HCT116 (cell line): ENCODE measurements at regions not wholly inside any gene's neighbourhood (a gene's known extent, or its start where the extent isn't known, plus 50 kb on each side); places are given as distances from the start of the nearest gene placed in this dataset.

ENCODE experiments used
- ATAC-seq: fragments of 200-7000 bp; cut with Tn5 transposase; 2 replicates; pipeline ENCODE4 v1.9.1; 2020; ENCODE audit warnings: mild to moderate bottlenecking, moderate library complexity
- BruUV-seq: library from RNA; stranded (reverse); fragments of 400-500 nt; replicated peaks from 2 replicates; lab custom pipeline; 2021; lab: Mats Ljungman, UMichigan
- CTCF ChIA-PET: fragments of 300-600 bp; sonication (Branson Sonifier 250); formaldehyde crosslinking; loops from one replicate; lab custom pipeline; 2021; ENCODE audit warnings: antibody characterized with exemption; lab: Charles Lee
- POLR2A ChIA-PET: fragments of 300-600, 350-600 bp; sonication (Branson Sonifier 250); formaldehyde crosslinking; loops from one replicate; lab custom pipeline; 2021; ENCODE audit warnings: antibody characterized with exemption; lab: Charles Lee
- RAD21 ChIA-PET, 2 experiments: fragments of 300-600 bp; sonication (Branson Sonifier 250); formaldehyde crosslinking; loops; one replicate each; lab custom pipeline; 2023; ENCODE audit warnings: low total read pairs in 2 of 2; ENCODE audit not compliant: uncharacterized antibody in 2 of 2, unreplicated experiment in 2 of 2, low non-redundant PET in 1 of 2; lab: Charles Lee
- DNase-seq: peaks from one replicate; pipeline ENCODE4 v3.0.0-alpha.2; 2010; ENCODE audit warnings: low read depth, low spot score
- H2AFZ ChIP-seq: fragments of 200-600 bp; shearing (Covaris generic), sonication (generic); 2 replicates; pipeline ENCODE4 v1.6.1; 2017; ENCODE audit warnings: low read depth, mixed run types, mixed read lengths, antibody characterized with exemption, low read length; ENCODE audit not compliant: poor library complexity, severe bottlenecking
- H3K27ac ChIP-seq: 2 replicates; pipeline ENCODE4 v1.5.1; 2012; ENCODE audit warnings: low read depth, low read length
- H3K27me3 ChIP-seq: fragments of 200-600 bp; sonication (generic); 2 replicates; pipeline ENCODE4 v1.6.1; 2016; ENCODE audit warnings: mixed run types, low read length, mixed read lengths; ENCODE audit not compliant: insufficient read depth
- H3K36me3 ChIP-seq, 2 experiments: fragments of 200-500 bp in 1 of 2; fragments of 200-600 bp in 1 of 2; sonication (Bioruptor generic) in 1 of 2; sonication (generic) in 1 of 2; 2 replicates each; pipeline versions ENCODE4 v1.5.1 to v1.6.1; 2014 to 2016; ENCODE audit warnings: low read length in 2 of 2, inconsistent platforms in 1 of 2, mixed read lengths in 1 of 2, mixed run types in 1 of 2; ENCODE audit not compliant: insufficient read depth in 2 of 2, control insufficient read depth in 1 of 2
- H3K4me1 ChIP-seq, 2 experiments: fragments of 200-600 bp in 1 of 2; sonication (generic) in 1 of 2; 2 replicates each; pipeline versions ENCODE4 v1.5.1 to v1.6.1; 2012 to 2017; ENCODE audit warnings: low read length in 2 of 2, inconsistent platforms in 1 of 2, mild to moderate bottlenecking in 1 of 2, mixed read lengths in 1 of 2, mixed run types in 1 of 2, moderate library complexity in 1 of 2; ENCODE audit not compliant: insufficient read depth in 2 of 2, control insufficient read depth in 1 of 2
- H3K4me2 ChIP-seq: fragments of 200-600 bp; sonication (generic); 2 replicates; pipeline ENCODE4 v1.6.1; 2017; ENCODE audit warnings: mixed run types, low read length, mixed read lengths
- H3K4me3 ChIP-seq, 2 experiments: fragments of 200-600 bp in 1 of 2; sonication (generic) in 1 of 2; replicated peaks in 1 of 2; 2 replicates each; pipeline ENCODE4 v1.5.1; 2011 to 2016; ENCODE audit warnings: low read length in 2 of 2, control low read depth in 1 of 2, low read depth in 1 of 2, mild to moderate bottlenecking in 1 of 2, mixed read lengths in 1 of 2, mixed run types in 1 of 2
- H3K79me2 ChIP-seq: fragments of 200-600 bp; sonication (generic); 2 replicates; pipeline ENCODE4 v1.6.1; 2017; ENCODE audit warnings: mild to moderate bottlenecking, mixed run types, low read length, moderate library complexity, mixed read lengths; ENCODE audit not compliant: insufficient read depth
- H3K9ac ChIP-seq: fragments of 200-600 bp; sonication (generic); 2 replicates; pipeline ENCODE4 v1.6.1; 2016; ENCODE audit warnings: low read length, mixed read lengths
- H3K9me2 ChIP-seq: fragments of 200-600 bp; sonication (generic), shearing (Covaris generic); 2 replicates; pipeline ENCODE4 v1.6.1; 2017; ENCODE audit warnings: mixed run types, mild to moderate bottlenecking, moderate library complexity; ENCODE audit not compliant: insufficient read depth
- H3K9me3 ChIP-seq, 2 experiments: fragments of 200-500 bp in 1 of 2; fragments of 200-600 bp in 1 of 2; sonication (Bioruptor generic) in 1 of 2; sonication (generic) in 1 of 2; 2 replicates each; pipeline ENCODE4 v1.6.1; 2014 to 2017; ENCODE audit warnings: low read length in 2 of 2, mixed read lengths in 2 of 2, inconsistent platforms in 1 of 2, low read depth in 1 of 2, mild to moderate bottlenecking in 1 of 2, mixed run types in 1 of 2, moderate library complexity in 1 of 2; ENCODE audit not compliant: control insufficient read depth in 1 of 2, insufficient read depth in 1 of 2
- H4K20me1 ChIP-seq: fragments of 200-600 bp; sonication (generic), shearing (Covaris generic); 2 replicates; pipeline ENCODE4 v1.6.1; 2017; ENCODE audit warnings: mixed run types, mild to moderate bottlenecking, moderate library complexity; ENCODE audit not compliant: insufficient read depth
- ATF3 ChIP-seq: IDR thresholded peaks from 2 replicates; pipeline ENCODE4 v1.6.1; 2012
- CBX3 ChIP-seq: IDR thresholded peaks from 2 replicates; pipeline ENCODE4 v1.6.1; 2012; ENCODE audit warnings: low read depth
- CEBPB ChIP-seq: IDR thresholded peaks from 2 replicates; pipeline ENCODE4 v1.6.1; 2012; ENCODE audit warnings: low read depth
- CTCF ChIP-seq, 3 experiments: fragments of 200-600 bp in 1 of 3; sonication (generic) in 1 of 3; IDR thresholded peaks in 2 of 3; conservative IDR thresholded peaks in 1 of 3; 2 replicates each; pipeline ENCODE4 v1.5.1; 2012 to 2017; ENCODE audit warnings: low read depth in 2 of 3, low read length in 2 of 3, antibody characterized with exemption in 1 of 3, borderline replicate concordance in 1 of 3, control low read depth in 1 of 3, mild to moderate bottlenecking in 1 of 3, mixed read lengths in 1 of 3, mixed run types in 1 of 3, moderate library complexity in 1 of 3; ENCODE audit not compliant: insufficient read depth in 1 of 3
- EZH2phosphoT487 ChIP-seq: fragments of 200-600 bp; IDR thresholded peaks from 2 replicates; pipeline ENCODE4 v1.6.1; 2018; ENCODE audit warnings: antibody characterized with exemption, borderline replicate concordance
- MAX ChIP-seq: IDR thresholded peaks from 2 replicates; pipeline ENCODE4 v1.6.1; 2012
- POLR2A ChIP-seq: IDR thresholded peaks from 2 replicates; pipeline ENCODE4 v1.7.0; 2011; ENCODE audit warnings: borderline replicate concordance; ENCODE audit not compliant: insufficient read depth, insufficient read length; ENCODE audit errors: extremely low read depth
- POLR2AphosphoS5 ChIP-seq: IDR thresholded peaks from 2 replicates; pipeline ENCODE4 v1.6.1; 2011; ENCODE audit warnings: mild to moderate bottlenecking, low read depth, low read length, moderate library complexity
- RAD21 ChIP-seq: IDR thresholded peaks from 2 replicates; pipeline ENCODE4 v1.6.1; 2012; ENCODE audit warnings: low read depth, mild to moderate bottlenecking
- SIN3A ChIP-seq: IDR thresholded peaks from 2 replicates; pipeline ENCODE4 v1.6.1; 2012; ENCODE audit warnings: low read depth
- SP1 ChIP-seq: IDR thresholded peaks from 2 replicates; pipeline ENCODE4 v1.6.1; 2012; ENCODE audit warnings: low read depth
- SRF ChIP-seq: IDR thresholded peaks from 2 replicates; pipeline ENCODE4 v1.6.1; 2012; ENCODE audit warnings: low read depth
- YY1 ChIP-seq: IDR thresholded peaks from 2 replicates; pipeline ENCODE4 v1.6.1; 2011; ENCODE audit warnings: low read length, low read depth, moderate library complexity, mild to moderate bottlenecking; ENCODE audit not compliant: insufficient replicate concordance; ENCODE audit errors: extremely low read depth
- ZFX ChIP-seq: fragments of 450-650 bp; IDR thresholded peaks from 2 replicates; pipeline ENCODE4 v1.6.1; 2017
- intact Hi-C: fragments of 100-400 bp; cut with micrococcal nuclease; formaldehyde crosslinking; loops from 2 replicates; pipeline ENCODE4 v1.10.0; 2022

DNA sequence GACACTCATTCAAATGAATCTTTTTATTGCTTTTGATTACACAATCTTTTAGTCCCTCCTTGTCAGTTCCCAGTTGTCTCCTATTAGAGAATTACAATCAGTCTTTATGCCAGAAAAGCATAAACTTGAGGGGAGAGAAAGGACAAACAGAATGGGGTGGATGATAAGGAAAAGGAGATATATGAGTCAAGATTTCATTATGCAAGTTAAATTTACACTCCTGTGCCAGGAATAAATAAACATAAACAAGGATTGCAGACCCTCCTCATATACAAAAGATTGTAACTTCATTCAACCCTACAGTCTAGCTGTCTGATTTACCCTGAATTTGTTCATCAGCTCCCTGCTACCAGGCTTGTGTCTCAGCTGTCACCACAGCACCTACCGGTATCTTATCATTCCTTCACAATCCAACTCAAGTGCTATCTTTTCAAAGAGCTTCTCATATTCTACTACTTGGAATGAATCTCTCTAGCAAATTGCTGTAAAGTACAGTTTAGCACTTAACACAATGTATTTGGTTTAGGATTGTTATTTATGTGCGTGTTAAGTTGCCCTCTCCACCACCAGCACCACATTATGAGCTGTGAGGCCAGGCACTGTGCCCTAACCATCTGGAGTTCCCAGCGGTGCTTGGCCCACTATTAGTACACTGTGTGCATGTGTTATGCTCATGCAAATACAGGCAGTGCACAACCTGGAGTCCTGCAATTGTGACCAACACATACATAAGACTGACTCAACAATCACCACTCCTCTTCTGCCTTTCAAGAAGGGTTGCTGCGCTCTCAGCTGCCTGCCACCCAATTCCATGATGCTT, 504.1 kb downstream of the TBL1XR1 start:
- no TSS peak for BruUV-seq
- Histone ChIP-seq H3K27ac (no peak overlapping the region), H3K9me3 (no peaks in the 10 kb centered on the region), H3K79me2 (no peaks in the 10 kb centered on the region), H3K4me1 (no peaks in the 10 kb centered on the region), H2AFZ (no peak overlapping the region), H3K4me2 (no peak overlapping the region), H3K4me3 (no peak overlapping the region), H3K9me2 (no peaks in the 10 kb centered on the region)
- no peak for DNase-seq
- intact Hi-C loops = no loop called here
- POLR2A ChIA-PET = no interaction called here
- no peak for TF ChIP-seq SP1
- no peak for TF ChIP-seq POLR2AphosphoS5
- no peak for TF ChIP-seq ZFX
- TF ChIP-seq ATF3 = no peak
- TF ChIP-seq YY1 = no peak
- TF ChIP-seq POLR2A = no peak
- no peak for TF ChIP-seq EZH2phosphoT487
- no peak for TF ChIP-seq RAD21
- no peak for TF ChIP-seq SRF
- TF ChIP-seq CTCF (IDR thresholded peaks at IDR 0.05 in 2 of 3, conservative IDR thresholded peaks at IDR 0.05 in 1 of 3; ENCODE audit: borderline replicate concordance in 1 of 3, insufficient read depth in 1 of 3, low read depth in 2 of 3, low read length in 2 of 3) = no peak
- TF ChIP-seq SIN3A = no peak
- TF ChIP-seq MAX = no peak
- TF ChIP-seq CEBPB = no peak
- TF ChIP-seq CBX3 = no peak
- TF ChIP-seq, all 23 proteins: peak for 0
- H3K36me3 ChIP-seq = no peaks in the 10 kb centered on the region
- no peak for ATAC-seq
- RAD21 ChIA-PET = no interaction called here
- H3K9ac ChIP-seq = no peak overlapping the region
- H4K20me1 ChIP-seq = no peaks in the 10 kb centered on the region
- H3K27me3 ChIP-seq = no peaks in the 10 kb centered on the region
- CTCF ChIA-PET = no interaction called here
